ENCODE measurements at regions not wholly inside any gene's neighbourhood (a gene's known extent, or its start where the extent isn't known, plus 50 kb on each side); places are given as distances from the start of the nearest gene placed in this dataset.

DNA sequence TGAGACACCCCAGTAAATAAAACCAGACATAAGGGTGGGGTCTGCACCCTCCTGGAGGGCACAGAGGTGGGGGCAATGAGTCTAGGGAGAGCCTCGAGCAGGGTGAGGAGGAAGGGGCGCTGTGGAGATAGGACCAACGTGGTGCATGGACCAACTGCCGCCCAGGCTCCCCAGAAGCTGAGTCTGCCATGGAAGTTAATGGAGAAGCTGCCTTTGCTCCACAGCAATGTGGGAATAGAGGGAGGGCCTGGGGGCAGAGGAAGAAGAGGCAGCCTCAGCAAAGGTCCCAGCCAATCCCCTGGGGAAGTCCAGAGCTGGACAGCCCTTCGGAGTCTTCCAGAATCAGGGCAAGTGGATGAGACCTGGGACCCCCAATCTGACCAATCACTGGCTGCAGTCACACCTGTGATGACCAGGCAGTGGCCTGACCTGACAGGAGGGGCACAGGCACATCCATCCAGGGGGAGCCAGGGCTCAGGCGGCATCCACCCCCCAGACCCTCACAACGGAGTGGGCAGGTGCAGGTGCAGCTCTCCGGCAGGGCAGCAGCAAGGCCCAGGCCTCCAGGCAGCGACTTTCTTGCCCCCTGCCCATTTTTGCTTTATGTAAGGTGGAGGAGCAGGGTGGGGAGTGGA lies 242.2 kb upstream of the PPP2R2D start:
- Mint-ChIP-seq H3K4me1 (ENCODE audit: low read depth) (no peaks in the 10 kb centered on the region), H3K9me3 (no peaks in the 10 kb centered on the region), H3K36me3 (ENCODE audit: insufficient read depth in 2 of 2) (no peaks in the 10 kb centered on the region), H3K27ac (no peak overlapping the region), H3K4me3 (no peak overlapping the region), H3K27me3 (ENCODE audit: low read depth) (peaks cover 2% of the 10 kb centered on the region)
- ATAC-seq (replicated peaks in 1 of 2) (no peak), DNase-seq (no peak)

GRCh38 chr10:131660427-131660826 lies 240.4 kb upstream of the PPP2R2D start:
- H3K27ac Mint-ChIP-seq: no peak overlapping the region
- H3K9me3 Mint-ChIP-seq: no peaks in the 10 kb centered on the region
- H3K4me3 Mint-ChIP-seq: no peak overlapping the region
- no peak for DNase-seq
- ATAC-seq (replicated peaks in 1 of 2): no peak
- no peaks in the 10 kb centered on the region for H3K36me3 Mint-ChIP-seq (ENCODE audit: insufficient read depth in 2 of 2)
- peaks cover 5% of the 10 kb centered on the region for H3K27me3 Mint-ChIP-seq (ENCODE audit: low read depth)
- no peaks in the 10 kb centered on the region for H3K4me1 Mint-ChIP-seq (ENCODE audit: low read depth)

DNA sequence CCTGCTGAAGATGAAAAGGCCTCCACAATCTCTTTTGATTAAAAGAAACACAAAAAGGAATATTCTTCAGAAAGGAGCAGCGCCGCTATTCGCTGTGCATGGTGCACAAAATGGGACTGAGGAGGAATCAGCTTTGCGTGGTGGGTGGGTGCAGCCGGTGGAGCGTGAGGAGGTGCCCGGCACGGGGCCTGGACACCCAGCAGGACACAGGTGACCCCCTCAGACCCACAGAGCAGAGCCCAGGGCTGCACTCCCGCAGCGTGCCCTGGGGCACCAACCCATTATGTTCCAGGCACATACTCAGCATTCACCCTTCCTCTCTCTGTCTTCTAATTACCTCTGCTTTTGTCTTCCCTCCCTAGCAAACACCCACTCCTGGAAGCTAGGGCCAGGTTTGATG lies 238.0 kb upstream of the PPP2R2D start:
- Mint-ChIP-seq H3K36me3 (ENCODE audit: insufficient read depth in 2 of 2) (no peaks in the 10 kb centered on the region), H3K4me3 (no peak overlapping the region), H3K4me1 (ENCODE audit: low read depth) (no peaks in the 10 kb centered on the region), H3K9me3 (no peaks in the 10 kb centered on the region), H3K27ac (no peak overlapping the region), H3K27me3 (ENCODE audit: low read depth) (peaks cover 5% of the 10 kb centered on the region)
- DNase-seq (no peak), ATAC-seq (replicated peaks in 1 of 2) (no peak)

DNA sequence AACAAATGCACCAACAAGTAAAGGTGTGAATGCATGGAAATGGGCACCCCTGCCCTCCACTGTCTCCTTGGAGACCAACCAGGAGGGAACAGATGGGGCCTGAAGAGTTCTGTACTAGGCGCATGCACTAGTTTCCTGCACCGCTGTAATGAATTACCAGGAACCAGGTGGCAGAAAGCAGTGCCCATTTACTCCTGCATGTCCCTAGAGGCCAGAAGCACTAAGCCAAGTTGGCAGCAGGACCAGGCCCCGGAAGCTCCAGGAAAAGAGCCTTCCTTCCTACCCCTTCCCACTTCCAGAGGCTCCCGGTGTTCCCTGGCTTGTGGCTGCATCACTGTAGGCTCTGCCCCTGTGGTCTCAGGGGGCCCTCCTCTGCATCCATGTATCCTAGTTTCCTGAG lies 237.5 kb upstream of the PPP2R2D start:
- peaks cover 5% of the 10 kb centered on the region for H3K27me3 Mint-ChIP-seq (ENCODE audit: low read depth)
- H3K9me3 Mint-ChIP-seq: no peaks in the 10 kb centered on the region
- no peak for DNase-seq
- ATAC-seq (replicated peaks in 1 of 2): no peak
- no peaks in the 10 kb centered on the region for H3K36me3 Mint-ChIP-seq (ENCODE audit: insufficient read depth in 2 of 2)
- no peaks in the 10 kb centered on the region for H3K4me1 Mint-ChIP-seq (ENCODE audit: low read depth)
- no peak overlapping the region for H3K27ac Mint-ChIP-seq
- no peak overlapping the region for H3K4me3 Mint-ChIP-seq

GRCh38 chr10:131666091-131666490 lies 234.7 kb upstream of the PPP2R2D start:
- ATAC-seq (replicated peaks in 1 of 2) (no peak), DNase-seq (no peak)
- Mint-ChIP-seq H3K27ac (no peak overlapping the region), H3K4me1 (ENCODE audit: low read depth) (no peaks in the 10 kb centered on the region), H3K27me3 (ENCODE audit: low read depth) (peaks cover 5% of the 10 kb centered on the region), H3K4me3 (no peak overlapping the region), H3K36me3 (ENCODE audit: insufficient read depth in 2 of 2) (no peaks in the 10 kb centered on the region), H3K9me3 (peaks cover 0 to 4% of the 10 kb centered on the region in 2 donors)

DNA sequence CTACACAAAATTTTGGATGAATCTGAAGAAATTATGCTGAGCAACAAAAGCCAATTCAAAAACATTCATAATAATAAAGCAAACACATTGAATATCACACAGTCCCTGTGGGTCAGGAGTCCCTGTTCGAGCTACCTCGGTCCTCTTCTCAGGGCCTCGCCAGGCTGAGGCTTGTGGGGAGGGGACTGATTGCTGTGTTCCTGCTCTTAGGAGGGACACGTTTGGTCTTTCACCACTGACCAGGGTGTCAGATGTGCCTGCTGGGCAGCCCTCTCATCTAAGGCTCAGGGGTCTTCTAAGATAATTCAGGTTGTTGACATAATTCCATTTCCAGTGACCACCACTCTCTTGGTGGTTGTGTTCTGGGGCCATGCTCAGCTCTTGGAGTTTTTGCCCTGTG lies 233.8 kb upstream of the PPP2R2D start:
- H3K4me1 Mint-ChIP-seq (ENCODE audit: low read depth): no peaks in the 10 kb centered on the region
- ATAC-seq (replicated peaks in 1 of 2) (no peak), DNase-seq (no peak)
- no peak overlapping the region for H3K4me3 Mint-ChIP-seq
- H3K27me3 Mint-ChIP-seq (ENCODE audit: low read depth): peaks cover 5% of the 10 kb centered on the region
- no peak overlapping the region for H3K27ac Mint-ChIP-seq
- peaks cover 0 to under 1% of the 10 kb centered on the region in 2 donors for H3K36me3 Mint-ChIP-seq (ENCODE audit: insufficient read depth in 2 of 2)
- H3K9me3 Mint-ChIP-seq: peaks cover 1 to 4% of the 10 kb centered on the region in 2 donors

GRCh38 chr10:131667561-131667960 lies 233.2 kb upstream of the PPP2R2D start:
- H3K4me1 Mint-ChIP-seq (ENCODE audit: low read depth): no peaks in the 10 kb centered on the region

DNA sequence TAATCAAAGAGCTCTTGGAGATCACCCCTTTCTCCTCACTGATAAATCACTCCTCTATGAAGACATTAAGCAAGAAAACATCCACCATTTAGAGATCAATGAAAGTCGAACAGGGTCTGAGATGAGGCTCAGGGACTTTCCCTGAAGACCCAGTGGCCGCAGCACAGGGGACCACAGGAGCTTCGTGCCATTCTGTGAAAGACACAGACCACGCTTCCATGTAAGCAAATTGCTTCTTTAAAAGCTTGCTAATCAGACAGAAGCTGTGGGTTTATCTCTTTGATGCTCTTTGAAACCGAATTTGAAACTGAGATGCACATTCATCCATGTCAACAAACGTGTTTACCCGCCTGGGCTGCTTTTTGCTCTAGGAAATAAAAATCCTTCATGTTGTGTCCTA lies 231.9 kb upstream of the PPP2R2D start:
- H3K36me3 Mint-ChIP-seq (ENCODE audit: insufficient read depth in 2 of 2): peaks cover 0 to 2% of the 10 kb centered on the region in 2 donors
- no peak for ATAC-seq (replicated peaks in 1 of 2)
- DNase-seq: no peak
- no peak overlapping the region for H3K4me3 Mint-ChIP-seq
- H3K4me1 Mint-ChIP-seq (ENCODE audit: low read depth): no peaks in the 10 kb centered on the region
- H3K27ac Mint-ChIP-seq: no peak overlapping the region
- H3K27me3 Mint-ChIP-seq (ENCODE audit: low read depth): peaks cover under 1% of the 10 kb centered on the region
- H3K9me3 Mint-ChIP-seq: peaks cover 6 to 9% of the 10 kb centered on the region in 2 donors

More at GRCh38 chr10:131667561-131667960, 233.2 kb upstream of the PPP2R2D start:
- no peak overlapping the region for H3K27ac Mint-ChIP-seq
- DNase-seq (no peak), ATAC-seq (replicated peaks in 1 of 2) (no peak)
- H3K9me3 Mint-ChIP-seq: peaks cover 6 to 8% of the 10 kb centered on the region in 2 donors
- peaks cover 5% of the 10 kb centered on the region for H3K27me3 Mint-ChIP-seq (ENCODE audit: low read depth)
- peaks cover 0 to 2% of the 10 kb centered on the region in 2 donors for H3K36me3 Mint-ChIP-seq (ENCODE audit: insufficient read depth in 2 of 2)
- no peak overlapping the region for H3K4me3 Mint-ChIP-seq

DNA sequence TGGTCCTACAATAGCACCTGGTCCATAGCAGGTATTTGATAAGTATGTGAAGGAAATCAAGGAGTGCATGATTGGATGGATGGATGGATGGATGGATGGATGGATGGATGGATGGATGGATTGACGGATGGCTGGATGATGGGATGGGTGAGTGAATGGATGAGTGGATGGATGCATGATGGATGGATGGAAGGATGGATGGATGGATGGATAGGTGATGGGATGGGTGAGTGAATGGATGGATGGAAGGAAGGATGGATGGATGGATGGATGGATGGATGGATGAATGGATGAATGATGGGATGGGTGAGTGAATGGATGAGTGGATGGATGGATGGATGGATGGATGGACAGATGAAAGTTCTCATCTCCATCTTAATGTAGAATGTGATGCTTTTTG lies 231.0 kb upstream of the PPP2R2D start:
- H3K27me3 Mint-ChIP-seq (ENCODE audit: low read depth): no peaks in the 10 kb centered on the region
- H3K9me3 Mint-ChIP-seq: peaks cover 6 to 9% of the 10 kb centered on the region in 2 donors
- DNase-seq: no peak
- H3K27ac Mint-ChIP-seq: no peak overlapping the region
- no peak overlapping the region for H3K4me3 Mint-ChIP-seq
- H3K36me3 Mint-ChIP-seq (ENCODE audit: insufficient read depth in 2 of 2): peaks cover 0 to 2% of the 10 kb centered on the region in 2 donors
- no peak for ATAC-seq (replicated peaks in 1 of 2)
- H3K4me1 Mint-ChIP-seq (ENCODE audit: low read depth): no peaks in the 10 kb centered on the region

DNA sequence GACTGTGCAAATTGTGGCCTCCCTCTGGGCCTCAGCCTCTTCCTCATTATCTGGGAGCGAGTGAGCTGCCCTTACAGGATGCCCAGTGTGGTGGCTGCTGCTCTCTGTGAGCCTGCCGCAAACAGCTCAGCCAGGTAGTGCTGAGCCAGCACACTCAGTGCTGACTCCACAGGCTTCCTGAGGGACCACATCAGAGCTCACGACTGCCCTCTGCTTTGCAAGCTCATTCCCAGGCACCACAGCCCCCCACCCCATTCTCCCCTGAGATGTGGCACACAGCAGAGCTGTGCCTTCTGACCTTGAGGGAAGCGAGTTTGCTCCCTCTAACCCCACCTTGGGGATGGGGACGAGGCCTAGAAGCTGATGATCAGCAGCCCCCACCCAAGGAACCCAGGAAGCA lies 230.5 kb upstream of the PPP2R2D start:
- Mint-ChIP-seq H3K27ac (no peak overlapping the region), H3K36me3 (ENCODE audit: insufficient read depth in 2 of 2) (peaks cover 0 to 2% of the 10 kb centered on the region in 2 donors), H3K27me3 (ENCODE audit: low read depth) (no peaks in the 10 kb centered on the region), H3K9me3 (peaks cover 6 to 9% of the 10 kb centered on the region in 2 donors), H3K4me3 (no peak overlapping the region), H3K4me1 (ENCODE audit: low read depth) (no peaks in the 10 kb centered on the region)
- ATAC-seq (replicated peaks in 1 of 2) (no peak), DNase-seq (no peak)

GRCh38 chr10:131673396-131673795 lies 227.4 kb upstream of the PPP2R2D start:
- Mint-ChIP-seq H3K36me3 (ENCODE audit: insufficient read depth in 2 of 2) (peaks cover 0 to 2% of the 10 kb centered on the region in 2 donors), H3K27me3 (ENCODE audit: low read depth) (no peaks in the 10 kb centered on the region), H3K4me3 (no peak overlapping the region), H3K9me3 (peaks cover 6 to 10% of the 10 kb centered on the region in 2 donors), H3K4me1 (ENCODE audit: low read depth) (no peaks in the 10 kb centered on the region), H3K27ac (no peak overlapping the region)
- DNase-seq: no peak
- ATAC-seq (replicated peaks in 1 of 2): no peak

- Mint-ChIP-seq H3K27me3 (ENCODE audit: low read depth) (no peaks in the 10 kb centered on the region), H3K27ac (no peak overlapping the region), H3K9me3 (peaks cover 6 to 10% of the 10 kb centered on the region in 2 donors), H3K4me3 (no peak overlapping the region), H3K36me3 (ENCODE audit: insufficient read depth in 2 of 2) (peaks cover 0 to 2% of the 10 kb centered on the region in 2 donors), H3K4me1 (ENCODE audit: low read depth) (no peaks in the 10 kb centered on the region)
- DNase-seq (no peak), ATAC-seq (replicated peaks in 1 of 2) (no peak)
Measured at GRCh38 chr10:131674130-131674529, 226.7 kb upstream of the PPP2R2D start.

DNA sequence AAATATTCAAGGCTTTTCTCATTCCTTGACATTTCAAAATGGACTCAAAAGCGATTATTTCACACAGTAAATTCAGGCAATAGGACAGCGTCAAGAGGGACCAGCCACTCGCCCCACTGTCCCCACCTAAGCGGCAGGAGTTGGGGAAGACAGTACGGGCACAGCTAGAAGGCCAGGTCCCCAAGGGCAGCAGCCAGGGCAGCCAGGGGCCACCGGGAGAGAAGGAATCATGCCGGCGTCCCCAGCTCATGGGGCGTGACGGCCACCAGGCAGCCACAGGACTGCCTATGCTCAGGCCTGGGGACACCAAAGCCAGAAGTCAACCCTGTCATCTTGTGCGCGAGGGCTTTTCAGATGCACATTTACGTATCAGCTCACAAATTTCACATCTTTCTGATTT lies 225.7 kb upstream of the PPP2R2D start:
- Mint-ChIP-seq H3K27ac (no peak overlapping the region), H3K36me3 (ENCODE audit: insufficient read depth in 2 of 2) (peaks cover 0 to 2% of the 10 kb centered on the region in 2 donors), H3K4me1 (ENCODE audit: low read depth) (no peaks in the 10 kb centered on the region), H3K9me3 (peaks cover 6% of the 10 kb centered on the region in 2 donors), H3K27me3 (ENCODE audit: low read depth) (no peaks in the 10 kb centered on the region), H3K4me3 (no peak overlapping the region)
- DNase-seq (no peak), ATAC-seq (replicated peaks in 1 of 2) (no peak)

All from activated T-cell treated with anti-CD3 and anti-CD28 coated beads, Interleukin-2, amount 50 U/mL, for 72 hours (primary cell).